ENCODE measurements at regions not wholly inside any gene's neighbourhood (a gene's known extent, or its start where the extent isn't known, plus 50 kb on each side); places are given as distances from the start of the nearest gene placed in this dataset.
"Not testable (repeated sequence)": the region's sequence is repeated elsewhere in the genome, so short reads cannot be mapped to it uniquely, and the experiment has no call there.

DNA sequence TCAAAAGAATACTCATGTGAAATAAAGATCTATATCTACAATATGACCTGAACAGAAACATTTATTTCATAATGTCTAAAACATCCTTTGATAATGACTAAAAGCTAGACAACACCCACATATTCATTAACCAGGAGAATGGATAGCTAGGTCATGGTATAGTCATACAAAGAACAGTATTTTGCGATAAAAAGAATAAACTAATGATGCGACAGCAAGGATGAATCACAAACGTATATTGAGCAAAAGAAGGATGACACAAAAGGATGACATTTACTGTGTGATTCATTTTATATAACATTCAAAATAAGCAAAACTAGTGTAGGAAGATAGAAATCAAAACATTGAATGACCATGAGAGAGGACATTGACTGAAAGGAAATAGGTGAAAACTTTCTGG, 1233.1 kb downstream of the OTOL1 start:
- H3K27me3 ChIP-seq (ENCODE audit: insufficient read depth, low read depth, severe bottlenecking), result no peaks in the 10 kb centered on the region
- no peaks in the 10 kb centered on the region for H3K36me3 ChIP-seq
- no peaks in the 10 kb centered on the region for H3K9me3 ChIP-seq (ENCODE audit: severe bottlenecking)
- DNase-seq, result no peak
- H3K4me3 ChIP-seq (ENCODE audit: low read depth, low read length), result no peak overlapping the region
- no peak overlapping the region for H3K27ac ChIP-seq
- TF ChIP-seq, protein P1, sequence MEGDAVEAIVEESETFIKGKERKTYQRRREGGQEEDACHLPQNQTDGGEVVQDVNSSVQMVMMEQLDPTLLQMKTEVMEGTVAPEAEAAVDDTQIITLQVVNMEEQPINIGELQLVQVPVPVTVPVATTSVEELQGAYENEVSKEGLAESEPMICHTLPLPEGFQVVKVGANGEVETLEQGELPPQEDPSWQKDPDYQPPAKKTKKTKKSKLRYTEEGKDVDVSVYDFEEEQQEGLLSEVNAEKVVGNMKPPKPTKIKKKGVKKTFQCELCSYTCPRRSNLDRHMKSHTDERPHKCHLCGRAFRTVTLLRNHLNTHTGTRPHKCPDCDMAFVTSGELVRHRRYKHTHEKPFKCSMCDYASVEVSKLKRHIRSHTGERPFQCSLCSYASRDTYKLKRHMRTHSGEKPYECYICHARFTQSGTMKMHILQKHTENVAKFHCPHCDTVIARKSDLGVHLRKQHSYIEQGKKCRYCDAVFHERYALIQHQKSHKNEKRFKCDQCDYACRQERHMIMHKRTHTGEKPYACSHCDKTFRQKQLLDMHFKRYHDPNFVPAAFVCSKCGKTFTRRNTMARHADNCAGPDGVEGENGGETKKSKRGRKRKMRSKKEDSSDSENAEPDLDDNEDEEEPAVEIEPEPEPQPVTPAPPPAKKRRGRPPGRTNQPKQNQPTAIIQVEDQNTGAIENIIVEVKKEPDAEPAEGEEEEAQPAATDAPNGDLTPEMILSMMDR (IDR thresholded peaks at IDR 0.05; ENCODE audit: low read depth, low read length), result no peak

DNA sequence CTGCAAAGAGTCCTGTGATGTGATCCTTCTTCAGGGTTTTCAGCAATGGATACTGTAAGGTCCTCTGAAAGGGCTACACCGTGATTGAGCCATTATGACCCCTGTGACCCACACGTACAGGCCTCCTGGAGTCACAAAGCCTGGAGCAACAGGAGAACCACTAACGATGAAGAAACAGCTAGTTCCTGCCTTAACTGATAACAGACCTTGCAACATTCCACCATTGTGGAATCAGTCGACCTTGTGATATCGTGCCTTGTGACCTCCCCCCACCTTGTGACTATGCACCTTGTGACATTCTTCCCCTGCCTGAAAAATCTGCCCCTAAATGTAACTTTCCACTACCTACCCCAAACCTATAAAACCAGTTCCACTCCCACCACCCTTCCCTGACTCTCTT, 1235.4 kb downstream of the OTOL1 start:
- not testable (repeated sequence) for H3K9me3 ChIP-seq (ENCODE audit: severe bottlenecking); H3K27ac ChIP-seq; H3K36me3 ChIP-seq; DNase-seq; H3K4me3 ChIP-seq (ENCODE audit: low read depth, low read length); H3K27me3 ChIP-seq (ENCODE audit: insufficient read depth, low read depth, severe bottlenecking)

GRCh38 chr3:162738784-162739183, 1242.2 kb downstream of the OTOL1 start:
- no peaks in the 10 kb centered on the region for H3K27me3 ChIP-seq (ENCODE audit: insufficient read depth, low read depth, severe bottlenecking)
- no peak overlapping the region for H3K4me3 ChIP-seq (ENCODE audit: low read depth, low read length)
- no peaks in the 10 kb centered on the region for H3K36me3 ChIP-seq
- TF ChIP-seq, protein P1 (IDR thresholded peaks at IDR 0.05; ENCODE audit: low read depth, low read length), result no peak
- no peak overlapping the region for H3K27ac ChIP-seq
- DNase-seq, result no peak
- no peaks in the 10 kb centered on the region for H3K9me3 ChIP-seq (ENCODE audit: severe bottlenecking)

- no peak for DNase-seq
- TF ChIP-seq, protein P1 (IDR thresholded peaks at IDR 0.05; ENCODE audit: low read depth, low read length), result no peak
These were observed 1244.5 kb downstream of the OTOL1 start for GRCh38 chr3:162740941-162741596.

DNA sequence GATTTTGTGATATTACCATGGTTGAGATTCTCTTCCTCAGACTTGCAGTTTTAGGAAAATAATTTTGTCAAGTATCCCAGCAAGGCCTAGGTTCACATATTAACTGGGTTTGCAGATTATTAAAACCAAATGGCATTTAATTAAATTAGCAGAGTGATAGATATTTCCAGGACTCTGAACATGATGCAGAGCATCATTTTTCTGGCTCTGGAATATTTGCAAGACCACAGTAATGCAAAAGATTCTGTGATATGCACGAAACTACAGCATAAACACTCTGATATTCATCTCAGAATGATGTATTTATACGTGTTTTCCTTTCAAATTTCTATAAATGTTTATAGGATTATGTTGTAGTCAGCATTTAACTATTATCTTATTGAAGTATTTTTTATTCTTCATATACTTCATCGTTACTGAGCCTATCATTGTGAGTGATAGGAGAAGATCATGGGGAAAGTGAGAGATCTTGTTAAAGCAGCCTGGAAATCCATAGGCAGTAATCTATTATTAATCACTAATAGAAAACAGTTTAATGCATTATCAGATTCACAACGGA, 1245.6 kb downstream of the OTOL1 start:
- no peaks in the 10 kb centered on the region for H3K27me3 ChIP-seq (ENCODE audit: insufficient read depth, low read depth, severe bottlenecking)
- H3K4me3 ChIP-seq (ENCODE audit: low read depth, low read length), result no peak overlapping the region
- TF ChIP-seq, protein P1 (IDR thresholded peaks at IDR 0.05; ENCODE audit: low read depth, low read length), result no peak
- no peaks in the 10 kb centered on the region for H3K9me3 ChIP-seq (ENCODE audit: severe bottlenecking)
- no peak for DNase-seq
- H3K36me3 ChIP-seq, result no peaks in the 10 kb centered on the region
- H3K27ac ChIP-seq, result no peak overlapping the region

More at GRCh38 chr3:162740941-162741596, 1244.5 kb downstream of the OTOL1 start:
- no peaks in the 10 kb centered on the region for H3K36me3 ChIP-seq
- no peaks in the 10 kb centered on the region for H3K9me3 ChIP-seq (ENCODE audit: severe bottlenecking)
- H3K4me3 ChIP-seq (ENCODE audit: low read depth, low read length), result no peak overlapping the region
- H3K27me3 ChIP-seq (ENCODE audit: insufficient read depth, low read depth, severe bottlenecking), result no peaks in the 10 kb centered on the region
- H3K27ac ChIP-seq, result no peak overlapping the region

DNA sequence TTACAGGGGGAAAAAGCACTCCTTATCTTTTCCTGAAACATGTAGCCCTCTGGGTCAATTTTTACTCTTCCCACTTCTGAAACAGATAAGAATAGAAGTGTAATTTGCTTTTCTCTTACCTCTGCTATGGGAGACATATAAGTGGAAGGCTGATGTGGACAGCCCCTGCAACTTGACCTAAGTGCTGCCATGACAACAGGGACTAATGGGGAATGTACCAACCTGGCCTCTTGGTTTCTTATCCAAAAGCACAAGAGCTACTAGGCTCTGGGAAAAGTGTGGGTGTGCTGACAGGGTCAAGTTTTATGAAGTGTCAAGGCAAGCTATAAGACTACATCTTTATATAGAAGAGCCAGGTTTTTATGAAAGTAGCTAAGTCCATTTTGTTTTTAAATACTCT, 1246.5 kb downstream of the OTOL1 start:
- no peaks in the 10 kb centered on the region for H3K36me3 ChIP-seq
- no peak overlapping the region for H3K27ac ChIP-seq
- H3K4me3 ChIP-seq (ENCODE audit: low read depth, low read length), result no peak overlapping the region
- TF ChIP-seq, protein P1 (IDR thresholded peaks at IDR 0.05; ENCODE audit: low read depth, low read length), result no peak
- no peak for DNase-seq
- H3K9me3 ChIP-seq (ENCODE audit: severe bottlenecking), result no peaks in the 10 kb centered on the region
- no peaks in the 10 kb centered on the region for H3K27me3 ChIP-seq (ENCODE audit: insufficient read depth, low read depth, severe bottlenecking)
